H9 (cell line): ENCODE measurements at regions not wholly inside any gene's neighbourhood (a gene's known extent, or its start where the extent isn't known, plus 50 kb on each side); places are given as distances from the start of the nearest gene placed in this dataset.

Experiments
- DNase-seq: peaks from one replicate; pipeline ENCODE4 v3.0.0-alpha.2; 2017
- H2AFZ ChIP-seq: one replicate; pipeline ENCODE4 v1.6.1; 2013; ENCODE audit warnings: mild to moderate bottlenecking, low read length, control low read depth, moderate library complexity
- H2AK5ac ChIP-seq: 2 replicates; pipeline ENCODE4 v1.6.1; 2013; ENCODE audit warnings: low read length, control low read depth, mixed read lengths; ENCODE audit not compliant: insufficient read length
- H2BK120ac ChIP-seq: one replicate; pipeline ENCODE4 v1.6.1; 2013; ENCODE audit warnings: low read depth, mild to moderate bottlenecking, low read length, control low read depth, inconsistent platforms; ENCODE audit not compliant: poor library complexity, severe bottlenecking
- H2BK12ac ChIP-seq: 2 replicates; pipeline ENCODE4 v1.6.1; 2013; ENCODE audit warnings: low read length, control low read depth, mixed read lengths, low read depth; ENCODE audit not compliant: insufficient read length
- H2BK15ac ChIP-seq: 2 replicates; pipeline ENCODE4 v1.6.1; 2013; ENCODE audit warnings: low read depth, low read length, control low read depth
- H2BK20ac ChIP-seq: one replicate; pipeline ENCODE4 v1.6.1; 2013; ENCODE audit warnings: low read depth, mild to moderate bottlenecking, low read length, control low read depth, inconsistent platforms; ENCODE audit not compliant: poor library complexity, severe bottlenecking
- H2BK5ac ChIP-seq: 2 replicates; pipeline ENCODE4 v1.6.1; 2013; ENCODE audit warnings: low read length, control low read depth, mixed read lengths; ENCODE audit not compliant: insufficient read length
- H3K14ac ChIP-seq: 2 replicates; pipeline ENCODE4 v1.6.1; 2013; ENCODE audit warnings: low read length, control low read depth; ENCODE audit not compliant: insufficient read depth
- H3K18ac ChIP-seq: 2 replicates; pipeline ENCODE4 v1.6.1; 2013; ENCODE audit warnings: low read depth, mild to moderate bottlenecking, mixed read lengths, low read length, control low read depth; ENCODE audit not compliant: insufficient read length
- H3K23ac ChIP-seq: 2 replicates; pipeline ENCODE4 v1.6.1; 2013; ENCODE audit warnings: low read length, control low read depth, mixed read lengths, low read depth; ENCODE audit not compliant: insufficient read length
- H3K23me2 ChIP-seq: 2 replicates; pipeline ENCODE4 v1.6.1; 2013; ENCODE audit warnings: low read depth, mild to moderate bottlenecking, mixed read lengths, low read length, control low read depth; ENCODE audit not compliant: insufficient read length, poor library complexity, severe bottlenecking
- H3K27ac ChIP-seq: 2 replicates; pipeline ENCODE4 v1.5.1; 2013; ENCODE audit warnings: low read length, control low read depth, mixed read lengths, low read depth; ENCODE audit not compliant: insufficient read length
- H3K27me3 ChIP-seq: 2 replicates; pipeline ENCODE4 v1.6.1; 2013; ENCODE audit warnings: low read length, control low read depth, inconsistent platforms; ENCODE audit not compliant: insufficient read depth
- H3K4ac ChIP-seq: 2 replicates; pipeline ENCODE4 v1.6.1; 2013; ENCODE audit warnings: low read depth, mild to moderate bottlenecking, control low read depth, inconsistent platforms, low read length, moderate library complexity
- H3K4me1 ChIP-seq: 2 replicates; pipeline ENCODE4 v1.6.1; 2013; ENCODE audit warnings: low read length, control low read depth, inconsistent platforms; ENCODE audit not compliant: insufficient read depth
- H3K4me2 ChIP-seq: 2 replicates; pipeline ENCODE4 v1.6.1; 2013; ENCODE audit warnings: low read length, control low read depth, mixed read lengths; ENCODE audit not compliant: insufficient read length, insufficient read depth
- H3K56ac ChIP-seq: 2 replicates; pipeline ENCODE4 v1.6.1; 2013; ENCODE audit warnings: low read depth, mild to moderate bottlenecking, mixed read lengths, low read length, control low read depth; ENCODE audit not compliant: insufficient read length
- H3K79me1 ChIP-seq: 2 replicates; pipeline ENCODE4 v1.6.1; 2013; ENCODE audit warnings: low read depth, mild to moderate bottlenecking, moderate library complexity, low read length, control low read depth, inconsistent platforms; ENCODE audit not compliant: insufficient read depth, poor library complexity, severe bottlenecking
- H3K79me2 ChIP-seq: 2 replicates; pipeline ENCODE4 v1.6.1; 2013; ENCODE audit warnings: low read length, control low read depth, inconsistent platforms; ENCODE audit not compliant: insufficient read depth
- H3K9ac ChIP-seq: 2 replicates; pipeline ENCODE4 v1.6.1; 2013; ENCODE audit warnings: low read length, control low read depth, mixed read lengths; ENCODE audit not compliant: insufficient read length; ENCODE audit errors: extremely low read depth
- H3K9me3 ChIP-seq: one replicate; pipeline ENCODE4 v1.6.1; 2013; ENCODE audit warnings: low read depth, low read length, inconsistent platforms; ENCODE audit not compliant: control insufficient read depth
- H3T11ph ChIP-seq: one replicate; pipeline ENCODE4 v1.6.1; 2013; ENCODE audit warnings: mild to moderate bottlenecking, low read length, control low read depth, inconsistent platforms
- H4K20me1 ChIP-seq: one replicate; pipeline ENCODE4 v1.6.1; 2013; ENCODE audit not compliant: control insufficient read depth, insufficient read length, insufficient read depth
- H4K5ac ChIP-seq: 2 replicates; pipeline ENCODE4 v1.6.1; 2013; ENCODE audit warnings: low read depth, mild to moderate bottlenecking, mixed read lengths, low read length, control low read depth; ENCODE audit not compliant: insufficient read length
- H4K8ac ChIP-seq: replicated peaks from 2 replicates; pipeline ENCODE4 v1.6.1; 2013; ENCODE audit warnings: low read length, control low read depth, mixed read lengths, low read depth; ENCODE audit not compliant: insufficient read length
- H4K91ac ChIP-seq: 2 replicates; pipeline ENCODE4 v1.6.1; 2013; ENCODE audit warnings: low read depth, mild to moderate bottlenecking, moderate library complexity, mixed read lengths, low read length, control low read depth; ENCODE audit not compliant: insufficient read length
- H3K27ac Mint-ChIP-seq, 3 experiments: 2 replicates in 2 of 3; 3 replicates in 1 of 3; pipeline ENCODE4 v1.8.0; 2020 to 2021; ENCODE audit warnings: mixed read lengths in 3 of 3, mild to moderate bottlenecking in 1 of 3, moderate library complexity in 1 of 3
- H3K27me3 Mint-ChIP-seq: 2 replicates; pipeline ENCODE4 v1.8.0; 2021; ENCODE audit warnings: low read depth, mild to moderate bottlenecking, moderate library complexity, mixed read lengths
- H3K36me3 Mint-ChIP-seq, 3 experiments: 2 replicates in 2 of 3; 3 replicates in 1 of 3; pipeline ENCODE4 v1.8.0; 2020 to 2021; ENCODE audit warnings: low read depth in 3 of 3, mixed read lengths in 3 of 3; ENCODE audit not compliant: insufficient read depth in 1 of 3
- H3K4me1 Mint-ChIP-seq, 2 experiments: 2 replicates each; pipeline ENCODE4 v1.8.0; 2020; ENCODE audit warnings: mixed read lengths in 2 of 2
- H3K4me3 Mint-ChIP-seq, 2 experiments: 2 replicates in 1 of 2; 3 replicates in 1 of 2; pipeline ENCODE4 v1.8.0; 2020 to 2021; ENCODE audit warnings: mild to moderate bottlenecking in 2 of 2, mixed read lengths in 2 of 2, moderate library complexity in 1 of 2
- H3K9me3 Mint-ChIP-seq, 2 experiments: 2 replicates in 1 of 2; 3 replicates in 1 of 2; pipeline ENCODE4 v1.8.0; 2020; ENCODE audit warnings: mild to moderate bottlenecking in 2 of 2, mixed read lengths in 2 of 2, moderate library complexity in 1 of 2
- CTCF ChIP-seq: fragments of 200-600 bp; sonication (generic); conservative IDR thresholded peaks from 3 replicates; pipeline ENCODE4 v1.8.0; 2021; ENCODE audit warnings: antibody characterized with exemption, mild to moderate bottlenecking
- WGBS: extraction: QIAGEN DNeasy Blood & Tissue Kit; methylation state at CpG from one replicate; pipeline ENCODE4 v1.1.7; 2013; ENCODE audit warnings: missing lambda C conversion rate, low lambda C conversion rate, mixed read lengths; ENCODE audit not compliant: insufficient read length; ENCODE audit errors: extremely low coverage; 5-methylcytosine and 5-hydroxymethylcytosine counted together

- H4K5ac ChIP-seq, result no peak overlapping the region
- no peaks in the 10 kb centered on the region; the same call in 1 of the 2 replicates for H3K4me1 ChIP-seq
- H3K14ac ChIP-seq, result no peak overlapping the region
- H2AK5ac ChIP-seq, result no peak overlapping the region
- H3K18ac ChIP-seq, result no peak overlapping the region
- H3K23ac ChIP-seq, result no peak overlapping the region
- no peaks in the 10 kb centered on the region for H4K20me1 ChIP-seq
- H3K36me3 Mint-ChIP-seq, result no peaks in the 10 kb centered on the region; a peak in 1 of 7 replicates
- no peak overlapping the region for H2BK120ac ChIP-seq
- DNase-seq, result no peak
- H2AFZ ChIP-seq, result no peak overlapping the region
- no peak overlapping the region for H3K56ac ChIP-seq
- H3K9ac ChIP-seq, result no peak overlapping the region
- no peak overlapping the region for H3K27ac ChIP-seq
- H2BK12ac ChIP-seq, result no peak overlapping the region
- no peak overlapping the region for H2BK20ac ChIP-seq
- no peak for TF ChIP-seq CTCF
- no peak overlapping the region for H3K4ac ChIP-seq
- no peak overlapping the region for H2BK15ac ChIP-seq
- no peaks in the 10 kb centered on the region; the same call in none of the 2 replicates for H3K27me3 Mint-ChIP-seq
- no peaks in the 10 kb centered on the region for H3K79me2 ChIP-seq
- no CpG with 5 or more reads among the region's 4 CpGs for whole genome bisulfite sequencing
- no peak overlapping the region for H2BK5ac ChIP-seq
- H3K23me2 ChIP-seq, result no peaks in the 10 kb centered on the region
- H3K4me3 Mint-ChIP-seq, result no peak overlapping the region
- H3K9me3 ChIP-seq, result no peaks in the 10 kb centered on the region
- H3K4me2 ChIP-seq, result no peak overlapping the region
- no peak overlapping the region for H4K8ac ChIP-seq
- H3K4me1 Mint-ChIP-seq, result peaks cover 18 to 21% of the 10 kb centered on the region in 2 experiments
- H4K91ac ChIP-seq, result no peak overlapping the region
- no peaks in the 10 kb centered on the region for H3K27me3 ChIP-seq
- no peaks in the 10 kb centered on the region for H3K79me1 ChIP-seq
- peaks cover 0 to 11% of the 10 kb centered on the region in 2 experiments; a peak in 4 of 5 replicates for H3K9me3 Mint-ChIP-seq
- H3T11ph ChIP-seq, result no peak overlapping the region
- no peak overlapping the region for H3K27ac Mint-ChIP-seq
Measured at GRCh38 chr4:38323141-38323641, 340.8 kb upstream of the KLF3 start.
